ENCODE measurements at regions not wholly inside any gene's neighbourhood (a gene's known extent, or its start where the extent isn't known, plus 50 kb on each side); places are given as distances from the start of the nearest gene placed in this dataset.

DNA sequence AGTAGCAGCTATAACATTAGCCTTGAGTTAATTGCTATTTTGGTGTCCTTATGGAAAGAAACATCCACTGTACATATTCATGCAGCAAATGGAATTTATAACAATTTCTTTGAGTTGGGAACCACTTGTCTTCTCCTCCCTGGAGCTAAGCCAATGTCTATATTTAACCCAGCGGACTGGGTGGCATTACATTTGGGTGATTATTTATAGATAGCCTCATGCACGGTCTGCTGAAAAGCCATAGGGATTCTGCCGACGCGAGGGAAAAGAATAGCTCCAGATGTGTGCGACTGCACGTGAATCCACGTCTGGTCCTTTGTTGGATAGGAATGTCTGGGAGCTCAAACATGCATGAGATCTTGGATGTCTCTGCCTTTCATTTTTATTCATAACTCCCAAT is 157.5 kb upstream of the BRINP1 start:
- H3K4me3 ChIP-seq = no peak overlapping the region
- H3K4me1 ChIP-seq (ENCODE audit: low read depth) = no peaks in the 10 kb centered on the region
- H3K9me3 ChIP-seq (ENCODE audit: low read depth) = no peaks in the 10 kb centered on the region
- DNase-seq (ENCODE audit: low read depth in 1 of 2, low spot score in 1 of 2) = peak in 1 of 2 donors; percentile 6
- H3K27me3 ChIP-seq = no peaks in the 10 kb centered on the region
- TF ChIP-seq, protein P1, sequence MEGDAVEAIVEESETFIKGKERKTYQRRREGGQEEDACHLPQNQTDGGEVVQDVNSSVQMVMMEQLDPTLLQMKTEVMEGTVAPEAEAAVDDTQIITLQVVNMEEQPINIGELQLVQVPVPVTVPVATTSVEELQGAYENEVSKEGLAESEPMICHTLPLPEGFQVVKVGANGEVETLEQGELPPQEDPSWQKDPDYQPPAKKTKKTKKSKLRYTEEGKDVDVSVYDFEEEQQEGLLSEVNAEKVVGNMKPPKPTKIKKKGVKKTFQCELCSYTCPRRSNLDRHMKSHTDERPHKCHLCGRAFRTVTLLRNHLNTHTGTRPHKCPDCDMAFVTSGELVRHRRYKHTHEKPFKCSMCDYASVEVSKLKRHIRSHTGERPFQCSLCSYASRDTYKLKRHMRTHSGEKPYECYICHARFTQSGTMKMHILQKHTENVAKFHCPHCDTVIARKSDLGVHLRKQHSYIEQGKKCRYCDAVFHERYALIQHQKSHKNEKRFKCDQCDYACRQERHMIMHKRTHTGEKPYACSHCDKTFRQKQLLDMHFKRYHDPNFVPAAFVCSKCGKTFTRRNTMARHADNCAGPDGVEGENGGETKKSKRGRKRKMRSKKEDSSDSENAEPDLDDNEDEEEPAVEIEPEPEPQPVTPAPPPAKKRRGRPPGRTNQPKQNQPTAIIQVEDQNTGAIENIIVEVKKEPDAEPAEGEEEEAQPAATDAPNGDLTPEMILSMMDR (IDR thresholded peaks at IDR 0.05; ENCODE audit: low read depth, low read length) = no peak
- H3K36me3 ChIP-seq = no peaks in the 10 kb centered on the region
- H3K27ac ChIP-seq = no peak overlapping the region

DNA sequence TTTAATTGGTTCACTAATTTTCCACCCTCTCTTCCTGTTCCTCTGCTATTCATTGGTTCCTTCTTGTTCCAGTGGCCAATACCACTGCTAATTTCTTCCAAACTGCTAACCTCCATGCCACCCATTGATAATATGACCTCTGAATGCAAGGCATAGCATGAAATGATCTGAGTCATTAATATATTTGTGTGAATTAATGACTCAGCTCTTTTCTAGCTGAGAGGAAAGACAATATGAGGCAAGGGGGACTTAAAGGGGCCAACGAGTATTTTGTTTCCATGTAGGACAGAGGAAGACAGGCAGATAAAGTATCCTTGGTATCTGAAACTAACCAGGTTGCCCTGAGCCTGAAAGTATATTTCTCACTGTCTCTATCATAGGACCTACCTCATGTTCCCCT is 154.3 kb upstream of the BRINP1 start:
- Histone ChIP-seq H3K27ac (no peak overlapping the region), H3K36me3 (no peaks in the 10 kb centered on the region), H3K4me3 (no peak overlapping the region), H3K4me1 (ENCODE audit: low read depth) (no peaks in the 10 kb centered on the region), H3K9me3 (ENCODE audit: low read depth) (no peaks in the 10 kb centered on the region), H3K27me3 (no peaks in the 10 kb centered on the region)
- no peak for DNase-seq (ENCODE audit: low read depth in 1 of 2, low spot score in 1 of 2)
- TF ChIP-seq, protein P1 (IDR thresholded peaks at IDR 0.05; ENCODE audit: low read depth, low read length) = no peak

DNA sequence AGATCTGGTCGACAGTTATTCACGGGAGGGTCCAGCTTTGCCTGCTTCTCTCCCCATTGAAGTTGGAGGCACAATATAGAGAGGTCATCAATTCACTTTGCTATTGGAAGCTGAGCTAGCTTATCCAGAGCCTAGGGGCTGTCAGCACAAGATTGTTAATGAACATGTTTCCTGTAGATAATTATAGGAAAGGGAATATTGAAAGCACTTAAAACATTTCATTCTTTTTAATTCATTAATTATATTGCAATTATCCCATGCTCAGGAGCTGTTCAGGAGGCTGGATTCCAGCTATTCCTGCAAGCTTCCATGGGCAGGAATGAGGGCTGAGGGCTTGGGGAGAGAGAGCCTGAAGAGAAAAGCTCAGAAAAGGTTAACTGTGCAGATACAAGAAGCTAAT is 153.1 kb upstream of the BRINP1 start:
- no peaks in the 10 kb centered on the region for H3K9me3 ChIP-seq (ENCODE audit: low read depth)
- no peak overlapping the region for H3K27ac ChIP-seq
- TF ChIP-seq, protein P1 (IDR thresholded peaks at IDR 0.05; ENCODE audit: low read depth, low read length) = no peak
- H3K27me3 ChIP-seq = no peaks in the 10 kb centered on the region
- H3K4me3 ChIP-seq = no peak overlapping the region
- no peaks in the 10 kb centered on the region for H3K36me3 ChIP-seq
- H3K4me1 ChIP-seq (ENCODE audit: low read depth) = no peaks in the 10 kb centered on the region
- DNase-seq (ENCODE audit: low read depth in 1 of 2, low spot score in 1 of 2) = no peak

DNA sequence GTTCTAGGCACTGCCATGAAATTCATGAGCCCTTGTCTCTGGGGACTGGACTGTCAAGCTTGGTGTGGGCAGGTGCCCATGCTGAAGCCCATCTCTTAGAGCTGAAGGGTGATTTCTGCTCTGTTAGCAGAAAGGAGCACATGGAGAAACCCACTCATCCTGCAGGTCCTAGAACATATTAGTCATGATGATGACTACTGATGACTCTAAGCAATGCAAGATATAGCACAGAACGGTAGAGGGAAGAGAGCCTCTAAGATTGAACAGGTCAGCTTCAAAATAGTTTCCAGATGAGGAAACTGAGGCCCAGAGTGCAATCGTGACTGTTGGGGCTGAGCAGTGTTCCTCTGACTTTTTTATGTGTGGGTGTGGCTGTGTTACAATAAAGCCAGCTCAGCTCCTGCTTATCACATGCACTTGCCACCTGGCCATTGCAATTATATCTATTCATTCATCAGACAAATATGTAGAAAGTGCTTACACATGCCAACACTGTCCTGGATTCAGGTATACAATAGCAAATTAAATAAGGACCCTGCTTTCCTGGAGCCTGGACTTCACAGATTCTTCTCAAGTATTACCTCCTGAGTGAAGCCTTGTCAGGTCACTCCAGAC is 140.2 kb upstream of the BRINP1 start:
- TF ChIP-seq, protein P1 (IDR thresholded peaks at IDR 0.05; ENCODE audit: low read depth, low read length) = no peak
- Histone ChIP-seq H3K27me3 (no peaks in the 10 kb centered on the region), H3K36me3 (no peaks in the 10 kb centered on the region)

DNA sequence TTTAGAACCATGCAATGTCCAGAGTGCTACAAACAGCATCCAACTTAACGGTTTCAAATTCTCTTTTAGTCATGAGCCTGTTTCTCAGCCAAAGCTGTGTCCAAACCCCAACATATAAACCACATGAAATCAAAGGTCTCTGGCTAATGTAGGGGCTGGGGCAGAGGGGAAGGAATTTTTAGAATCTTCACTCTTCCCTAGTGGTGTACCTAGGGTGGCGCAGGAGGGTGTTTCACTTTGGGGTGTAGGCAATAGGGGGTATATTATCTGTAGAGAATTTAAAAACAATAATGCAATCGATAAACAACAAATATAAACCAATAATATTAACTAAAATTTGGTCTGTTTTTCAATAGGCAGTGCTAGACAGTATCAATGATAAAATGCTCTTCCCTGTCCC is 132.1 kb upstream of the BRINP1 start:
- Histone ChIP-seq H3K27me3 (no peaks in the 10 kb centered on the region), H3K36me3 (no peaks in the 10 kb centered on the region), H3K4me1 (ENCODE audit: low read depth) (no peaks in the 10 kb centered on the region), H3K9me3 (ENCODE audit: low read depth) (no peaks in the 10 kb centered on the region), H3K27ac (no peak overlapping the region), H3K4me3 (no peak overlapping the region)
- DNase-seq (ENCODE audit: low read depth in 1 of 2, low spot score in 1 of 2) = no peak
- TF ChIP-seq, protein P1 (IDR thresholded peaks at IDR 0.05; ENCODE audit: low read depth, low read length) = no peak

More for the DNA sequence above, 140.2 kb upstream of the BRINP1 start:
- H3K4me3 ChIP-seq = no peak overlapping the region
- no peak overlapping the region for H3K27ac ChIP-seq
- H3K4me1 ChIP-seq (ENCODE audit: low read depth) = no peaks in the 10 kb centered on the region
- DNase-seq (ENCODE audit: low read depth in 1 of 2, low spot score in 1 of 2) = no peak
- no peaks in the 10 kb centered on the region for H3K9me3 ChIP-seq (ENCODE audit: low read depth)

Measured in cardiac muscle cell (in vitro differentiated cells and primary cell).